ENCODE measurements at regions not wholly inside any gene's neighbourhood (a gene's known extent, or its start where the extent isn't known, plus 50 kb on each side); places are given as distances from the start of the nearest gene placed in this dataset.

DNA sequence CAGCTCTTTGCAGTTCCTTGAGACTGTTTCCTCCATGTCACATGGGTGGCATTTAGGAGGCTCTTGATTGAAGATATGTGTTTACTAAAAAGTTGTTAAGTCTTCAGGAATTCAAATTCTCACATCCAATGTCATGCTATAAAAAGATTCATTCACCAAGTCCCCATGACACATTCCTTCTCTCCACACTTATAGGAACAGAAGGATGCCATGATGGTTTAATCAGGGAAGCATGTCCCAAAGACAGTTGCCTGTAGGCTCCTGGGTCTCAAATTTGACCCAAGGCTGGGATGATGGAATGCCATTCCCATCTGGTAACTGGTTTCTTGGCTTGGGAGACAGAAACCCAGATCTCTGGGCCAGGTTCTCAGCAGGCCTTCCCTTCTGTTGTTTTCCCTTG is 140.6 kb upstream of the SOX9 start:
- TF ChIP-seq POLR2A (IDR thresholded peaks at IDR 0.05) = no peak
- TF ChIP-seq, protein P1, sequence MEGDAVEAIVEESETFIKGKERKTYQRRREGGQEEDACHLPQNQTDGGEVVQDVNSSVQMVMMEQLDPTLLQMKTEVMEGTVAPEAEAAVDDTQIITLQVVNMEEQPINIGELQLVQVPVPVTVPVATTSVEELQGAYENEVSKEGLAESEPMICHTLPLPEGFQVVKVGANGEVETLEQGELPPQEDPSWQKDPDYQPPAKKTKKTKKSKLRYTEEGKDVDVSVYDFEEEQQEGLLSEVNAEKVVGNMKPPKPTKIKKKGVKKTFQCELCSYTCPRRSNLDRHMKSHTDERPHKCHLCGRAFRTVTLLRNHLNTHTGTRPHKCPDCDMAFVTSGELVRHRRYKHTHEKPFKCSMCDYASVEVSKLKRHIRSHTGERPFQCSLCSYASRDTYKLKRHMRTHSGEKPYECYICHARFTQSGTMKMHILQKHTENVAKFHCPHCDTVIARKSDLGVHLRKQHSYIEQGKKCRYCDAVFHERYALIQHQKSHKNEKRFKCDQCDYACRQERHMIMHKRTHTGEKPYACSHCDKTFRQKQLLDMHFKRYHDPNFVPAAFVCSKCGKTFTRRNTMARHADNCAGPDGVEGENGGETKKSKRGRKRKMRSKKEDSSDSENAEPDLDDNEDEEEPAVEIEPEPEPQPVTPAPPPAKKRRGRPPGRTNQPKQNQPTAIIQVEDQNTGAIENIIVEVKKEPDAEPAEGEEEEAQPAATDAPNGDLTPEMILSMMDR (IDR thresholded peaks at IDR 0.05) = no peak
- TF ChIP-seq POLR2AphosphoS5 (IDR thresholded peaks at IDR 0.05; ENCODE audit: insufficient read depth in 1 of 2, low read depth in 1 of 2) = no peak

Measured in vagina (tissue), 2 donors.